ENCODE measurements at regions not wholly inside any gene's neighbourhood (a gene's known extent, or its start where the extent isn't known, plus 50 kb on each side); places are given as distances from the start of the nearest gene placed in this dataset.

DNA sequence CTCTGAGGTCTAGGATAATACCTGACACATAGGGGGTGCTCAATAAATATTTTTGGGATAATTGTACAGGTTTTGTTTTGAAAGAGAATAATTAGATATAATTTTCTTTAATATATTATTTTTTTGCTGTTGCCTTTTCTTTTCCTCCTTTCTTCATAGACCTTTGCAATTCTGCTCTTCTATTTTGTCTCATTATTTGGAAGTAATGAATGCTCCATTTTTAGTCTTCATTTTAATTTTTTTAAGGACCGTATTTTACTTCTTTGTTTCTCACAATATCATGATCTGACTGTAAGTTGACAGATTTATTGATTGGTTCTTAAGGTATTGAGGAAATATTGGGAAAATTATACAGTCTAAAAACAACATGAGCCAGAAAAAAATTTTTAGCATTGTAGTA lies 150.5 kb upstream of the TMC3 start:
- no peak for DNase-seq (ENCODE audit: low read depth in 1 of 2, low spot score in 1 of 2)
- TF ChIP-seq, protein P1, sequence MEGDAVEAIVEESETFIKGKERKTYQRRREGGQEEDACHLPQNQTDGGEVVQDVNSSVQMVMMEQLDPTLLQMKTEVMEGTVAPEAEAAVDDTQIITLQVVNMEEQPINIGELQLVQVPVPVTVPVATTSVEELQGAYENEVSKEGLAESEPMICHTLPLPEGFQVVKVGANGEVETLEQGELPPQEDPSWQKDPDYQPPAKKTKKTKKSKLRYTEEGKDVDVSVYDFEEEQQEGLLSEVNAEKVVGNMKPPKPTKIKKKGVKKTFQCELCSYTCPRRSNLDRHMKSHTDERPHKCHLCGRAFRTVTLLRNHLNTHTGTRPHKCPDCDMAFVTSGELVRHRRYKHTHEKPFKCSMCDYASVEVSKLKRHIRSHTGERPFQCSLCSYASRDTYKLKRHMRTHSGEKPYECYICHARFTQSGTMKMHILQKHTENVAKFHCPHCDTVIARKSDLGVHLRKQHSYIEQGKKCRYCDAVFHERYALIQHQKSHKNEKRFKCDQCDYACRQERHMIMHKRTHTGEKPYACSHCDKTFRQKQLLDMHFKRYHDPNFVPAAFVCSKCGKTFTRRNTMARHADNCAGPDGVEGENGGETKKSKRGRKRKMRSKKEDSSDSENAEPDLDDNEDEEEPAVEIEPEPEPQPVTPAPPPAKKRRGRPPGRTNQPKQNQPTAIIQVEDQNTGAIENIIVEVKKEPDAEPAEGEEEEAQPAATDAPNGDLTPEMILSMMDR (IDR thresholded peaks at IDR 0.05; ENCODE audit: low read depth, low read length) = no peak
- H3K9me3 ChIP-seq (ENCODE audit: low read depth) = no peaks in the 10 kb centered on the region
- H3K36me3 ChIP-seq = no peaks in the 10 kb centered on the region
- no peak overlapping the region for H3K27ac ChIP-seq
- H3K4me1 ChIP-seq (ENCODE audit: low read depth) = no peaks in the 10 kb centered on the region
- peaks cover 3% of the 10 kb centered on the region for H3K27me3 ChIP-seq
- H3K4me3 ChIP-seq = no peak overlapping the region

DNA sequence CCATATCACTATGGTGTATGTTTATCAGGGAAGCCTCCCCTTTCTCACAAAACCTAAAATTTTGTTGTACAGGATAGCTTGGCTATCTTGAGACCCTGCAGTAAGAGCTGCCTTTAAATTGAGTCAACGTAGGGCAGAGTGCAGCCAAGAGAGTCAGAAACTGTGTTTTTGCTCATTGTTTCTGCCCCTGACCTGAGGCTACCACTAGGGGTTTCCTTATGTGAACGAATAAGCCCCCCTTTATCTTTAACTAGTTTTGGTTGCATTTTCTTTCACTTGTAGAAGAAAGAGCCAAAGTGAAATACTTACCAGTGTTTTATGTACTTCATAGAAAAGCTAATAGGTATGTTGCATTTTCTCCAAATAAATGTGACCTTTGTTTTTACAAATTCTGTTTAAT lies 149.9 kb upstream of the TMC3 start:
- H3K4me3 ChIP-seq = no peak overlapping the region
- H3K9me3 ChIP-seq (ENCODE audit: low read depth) = no peaks in the 10 kb centered on the region
- H3K27me3 ChIP-seq = peaks cover 3% of the 10 kb centered on the region
- TF ChIP-seq, protein P1 (IDR thresholded peaks at IDR 0.05; ENCODE audit: low read depth, low read length) = no peak
- H3K36me3 ChIP-seq = no peaks in the 10 kb centered on the region
- DNase-seq (ENCODE audit: low read depth in 1 of 2, low spot score in 1 of 2) = no peak
- H3K27ac ChIP-seq = no peak overlapping the region
- no peaks in the 10 kb centered on the region for H3K4me1 ChIP-seq (ENCODE audit: low read depth)

DNA sequence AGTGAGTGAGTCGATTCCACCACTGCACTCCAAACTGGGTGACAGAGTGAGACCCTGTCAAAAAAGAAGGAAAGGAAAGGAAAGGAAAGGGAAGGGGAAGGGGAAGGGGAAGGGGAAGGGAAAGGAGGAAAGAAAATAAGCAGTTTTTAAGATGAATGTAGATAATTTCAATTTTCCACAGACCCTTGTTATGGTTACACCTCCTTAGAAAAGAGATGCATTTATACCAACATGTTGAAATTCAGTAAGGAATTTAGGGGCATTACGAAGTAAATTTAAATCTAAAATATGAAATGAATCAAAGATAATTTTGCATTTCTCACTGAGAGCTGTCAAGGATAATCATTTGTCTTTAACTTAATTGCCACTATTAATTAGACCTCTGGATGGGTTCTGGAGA lies 146.5 kb upstream of the TMC3 start:
- no peak for DNase-seq (ENCODE audit: low read depth in 1 of 2, low spot score in 1 of 2)
- Histone ChIP-seq H3K9me3 (ENCODE audit: low read depth) (no peaks in the 10 kb centered on the region), H3K36me3 (no peaks in the 10 kb centered on the region), H3K4me1 (ENCODE audit: low read depth) (no peaks in the 10 kb centered on the region), H3K27me3 (peaks cover 3% of the 10 kb centered on the region), H3K27ac (no peak overlapping the region), H3K4me3 (no peak overlapping the region)
- TF ChIP-seq, protein P1 (IDR thresholded peaks at IDR 0.05; ENCODE audit: low read depth, low read length) = no peak

DNA sequence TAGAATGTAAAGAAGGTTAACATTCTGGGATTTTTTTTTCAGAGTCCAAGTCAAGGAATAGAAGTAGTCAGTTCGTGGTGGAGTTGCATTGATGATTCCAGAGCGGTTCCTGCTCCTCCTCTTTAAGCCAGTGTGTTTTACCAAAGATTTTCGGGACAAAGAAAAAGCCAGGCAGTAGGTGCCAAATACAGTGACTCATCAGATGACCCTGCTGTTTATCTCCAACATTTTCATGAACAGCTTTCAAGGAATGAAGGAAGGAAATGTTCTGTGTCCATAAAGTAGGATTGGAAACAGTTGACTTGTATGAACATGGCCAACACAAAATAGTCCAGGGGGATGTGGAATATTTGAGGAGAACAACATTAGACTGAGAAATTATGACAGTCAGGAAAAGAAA lies 142.4 kb upstream of the TMC3 start:
- TF ChIP-seq, protein P1 (IDR thresholded peaks at IDR 0.05; ENCODE audit: low read depth, low read length) = no peak
- Histone ChIP-seq H3K9me3 (ENCODE audit: low read depth) (no peaks in the 10 kb centered on the region), H3K36me3 (no peaks in the 10 kb centered on the region), H3K4me3 (no peak overlapping the region), H3K27ac (no peak overlapping the region), H3K4me1 (ENCODE audit: low read depth) (no peaks in the 10 kb centered on the region), H3K27me3 (no peaks in the 10 kb centered on the region)
- peak in 1 of 2 donors; percentile 60 for DNase-seq (ENCODE audit: low read depth in 1 of 2, low spot score in 1 of 2)

DNA sequence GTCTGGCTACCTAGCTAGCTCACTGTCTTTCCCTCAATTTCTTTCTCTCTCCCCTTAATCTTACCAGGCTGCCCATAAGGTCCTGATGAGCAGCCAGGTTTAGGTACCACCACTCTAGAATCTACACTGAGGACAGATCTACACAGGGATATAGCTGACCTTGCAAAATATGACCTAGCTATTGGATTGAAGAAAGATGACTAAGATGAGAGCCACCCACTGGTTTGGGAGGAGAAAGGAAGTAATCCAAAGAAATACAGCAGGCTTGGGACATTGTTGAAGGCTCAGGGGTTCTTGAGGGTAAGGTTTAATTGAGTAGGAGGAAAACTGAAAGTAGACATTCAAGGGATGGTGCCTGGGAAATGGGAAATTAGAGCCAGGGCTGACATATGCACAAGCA lies 142.0 kb upstream of the TMC3 start:
- H3K4me1 ChIP-seq (ENCODE audit: low read depth) = no peaks in the 10 kb centered on the region
- DNase-seq (ENCODE audit: low read depth in 1 of 2, low spot score in 1 of 2) = peak in 1 of 2 donors; percentile 12
- no peak overlapping the region for H3K4me3 ChIP-seq
- no peaks in the 10 kb centered on the region for H3K36me3 ChIP-seq
- no peaks in the 10 kb centered on the region for H3K27me3 ChIP-seq
- TF ChIP-seq, protein P1 (IDR thresholded peaks at IDR 0.05; ENCODE audit: low read depth, low read length) = no peak
- no peak overlapping the region for H3K27ac ChIP-seq
- no peaks in the 10 kb centered on the region for H3K9me3 ChIP-seq (ENCODE audit: low read depth)

DNA sequence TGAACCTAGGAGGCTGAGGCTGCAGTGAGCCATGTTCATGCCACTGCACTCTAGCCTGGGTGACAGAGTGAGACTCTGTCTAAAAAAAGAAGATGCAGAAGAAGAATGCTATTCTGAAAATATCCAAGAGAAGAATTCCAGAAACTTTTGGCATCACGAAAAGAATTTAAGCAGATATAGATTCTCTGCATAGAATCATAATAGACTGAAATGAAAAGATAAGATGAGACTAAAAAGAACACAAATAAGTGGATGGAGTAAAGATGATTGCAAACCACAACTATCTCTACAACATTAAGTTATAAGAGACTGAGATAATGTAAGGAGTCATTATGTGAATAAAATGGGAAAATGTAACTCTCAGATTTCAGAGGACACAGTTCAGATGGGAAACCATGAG lies 140.7 kb upstream of the TMC3 start:
- Histone ChIP-seq H3K9me3 (ENCODE audit: low read depth) (no peaks in the 10 kb centered on the region), H3K27ac (no peak overlapping the region), H3K27me3 (no peaks in the 10 kb centered on the region), H3K36me3 (no peaks in the 10 kb centered on the region), H3K4me3 (no peak overlapping the region), H3K4me1 (ENCODE audit: low read depth) (no peaks in the 10 kb centered on the region)
- TF ChIP-seq, protein P1 (IDR thresholded peaks at IDR 0.05; ENCODE audit: low read depth, low read length) = no peak
- DNase-seq (ENCODE audit: low read depth in 1 of 2, low spot score in 1 of 2) = no peak

All from cardiac muscle cell (in vitro differentiated cells and primary cell).